ENCODE measurements at regions not wholly inside any gene's neighbourhood (a gene's known extent, or its start where the extent isn't known, plus 50 kb on each side); places are given as distances from the start of the nearest gene placed in this dataset.

- Histone ChIP-seq H3K4me3 (replicated peaks; ENCODE audit: low read depth, low read length) (no peak overlapping the region), H3K27me3 (replicated peaks; ENCODE audit: control insufficient read depth, insufficient read depth, low read length) (no peaks in the 10 kb centered on the region), H3K36me3 (ENCODE audit: control insufficient read depth, insufficient read depth, low read length) (no peaks in the 10 kb centered on the region)
- no peak for TF ChIP-seq CTCF (IDR thresholded peaks at IDR 0.05; ENCODE audit: insufficient read depth, low read length, poor library complexity, severe bottlenecking)
- DNase-seq (ENCODE audit: extremely low read depth, insufficient read length): no peak
Measured at GRCh38 chr12:126389961-126390360, 1324.7 kb downstream of the AACS start.

- Histone ChIP-seq H3K27me3 (replicated peaks; ENCODE audit: control insufficient read depth, insufficient read depth, low read length) (no peaks in the 10 kb centered on the region), H3K4me3 (replicated peaks; ENCODE audit: low read depth, low read length) (no peak overlapping the region), H3K36me3 (ENCODE audit: control insufficient read depth, insufficient read depth, low read length) (no peaks in the 10 kb centered on the region)
- TF ChIP-seq CTCF (IDR thresholded peaks at IDR 0.05; ENCODE audit: insufficient read depth, low read length, poor library complexity, severe bottlenecking): no peak
- no peak for DNase-seq (ENCODE audit: extremely low read depth, insufficient read length)
Measured at GRCh38 chr12:126390969-126391566, 1325.8 kb downstream of the AACS start.

- DNase-seq (ENCODE audit: extremely low read depth, insufficient read length): no peak
- no peak overlapping the region for H3K4me3 ChIP-seq (replicated peaks; ENCODE audit: low read depth, low read length)
- TF ChIP-seq CTCF (IDR thresholded peaks at IDR 0.05; ENCODE audit: insufficient read depth, low read length, poor library complexity, severe bottlenecking): no peak
- H3K27me3 ChIP-seq (replicated peaks; ENCODE audit: control insufficient read depth, insufficient read depth, low read length): no peaks in the 10 kb centered on the region
- no peaks in the 10 kb centered on the region for H3K36me3 ChIP-seq (ENCODE audit: control insufficient read depth, insufficient read depth, low read length)
Measured at GRCh38 chr12:126396536-126396935, 1331.3 kb downstream of the AACS start.

- H3K27me3 ChIP-seq (replicated peaks; ENCODE audit: control insufficient read depth, insufficient read depth, low read length): no peaks in the 10 kb centered on the region
- H3K36me3 ChIP-seq (ENCODE audit: control insufficient read depth, insufficient read depth, low read length): no peaks in the 10 kb centered on the region
- H3K4me3 ChIP-seq (replicated peaks; ENCODE audit: low read depth, low read length): no peak overlapping the region
- no peak for TF ChIP-seq CTCF (IDR thresholded peaks at IDR 0.05; ENCODE audit: insufficient read depth, low read length, poor library complexity, severe bottlenecking)
- DNase-seq (ENCODE audit: extremely low read depth, insufficient read length): no peak
Measured at GRCh38 chr12:126397071-126397581, 1331.9 kb downstream of the AACS start.

GRCh38 chr12:126397660-126398059 lies 1332.4 kb downstream of the AACS start:
- no peak for TF ChIP-seq CTCF (IDR thresholded peaks at IDR 0.05; ENCODE audit: insufficient read depth, low read length, poor library complexity, severe bottlenecking)
- Histone ChIP-seq H3K27me3 (replicated peaks; ENCODE audit: control insufficient read depth, insufficient read depth, low read length) (no peaks in the 10 kb centered on the region), H3K36me3 (ENCODE audit: control insufficient read depth, insufficient read depth, low read length) (no peaks in the 10 kb centered on the region), H3K4me3 (replicated peaks; ENCODE audit: low read depth, low read length) (no peak overlapping the region)
- no peak for DNase-seq (ENCODE audit: extremely low read depth, insufficient read length)

GRCh38 chr12:126400831-126401230 lies 1335.6 kb downstream of the AACS start:
- no peak for TF ChIP-seq CTCF (IDR thresholded peaks at IDR 0.05; ENCODE audit: insufficient read depth, low read length, poor library complexity, severe bottlenecking)
- Histone ChIP-seq H3K4me3 (replicated peaks; ENCODE audit: low read depth, low read length) (no peak overlapping the region), H3K27me3 (replicated peaks; ENCODE audit: control insufficient read depth, insufficient read depth, low read length) (no peaks in the 10 kb centered on the region), H3K36me3 (ENCODE audit: control insufficient read depth, insufficient read depth, low read length) (no peaks in the 10 kb centered on the region)
- no peak for DNase-seq (ENCODE audit: extremely low read depth, insufficient read length)

Data from GM06990 (cell line).